TTC549 (cell line): ENCODE measurements at regions not wholly inside any gene's neighbourhood (a gene's known extent, or its start where the extent isn't known, plus 50 kb on each side); places are given as distances from the start of the nearest gene placed in this dataset.
"Not testable (repeated sequence)": the region's sequence is repeated elsewhere in the genome, so short reads cannot be mapped to it uniquely, and the experiment has no call there.

Source experiments
- FAIRE-seq: peaks from 2 replicates; lab custom pipeline; 2012; peaks lifted over from hg19 to GRCh38; lab: Jason Lieb, UNC

DNA sequence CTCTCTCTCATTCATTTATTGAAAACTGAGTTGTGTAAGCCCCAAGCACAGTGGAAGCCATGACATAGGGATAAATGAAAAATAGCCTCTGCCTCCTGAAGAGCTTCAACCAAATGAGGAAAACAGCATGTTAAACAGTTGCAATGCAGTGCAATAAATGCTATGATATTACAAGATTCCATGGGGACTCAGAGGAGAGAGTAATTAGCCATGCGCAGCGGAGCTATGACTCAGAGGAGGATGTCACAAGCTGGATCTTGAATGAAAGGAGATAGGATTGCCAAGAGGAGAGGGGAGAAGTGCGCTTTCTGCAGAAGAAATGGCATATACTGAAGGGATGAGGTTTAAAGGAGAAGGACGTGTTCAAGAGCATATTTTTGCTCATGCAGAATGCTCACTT, 231.3 kb upstream of the PLXNA2 start:
- no peak for FAIRE-seq

DNA sequence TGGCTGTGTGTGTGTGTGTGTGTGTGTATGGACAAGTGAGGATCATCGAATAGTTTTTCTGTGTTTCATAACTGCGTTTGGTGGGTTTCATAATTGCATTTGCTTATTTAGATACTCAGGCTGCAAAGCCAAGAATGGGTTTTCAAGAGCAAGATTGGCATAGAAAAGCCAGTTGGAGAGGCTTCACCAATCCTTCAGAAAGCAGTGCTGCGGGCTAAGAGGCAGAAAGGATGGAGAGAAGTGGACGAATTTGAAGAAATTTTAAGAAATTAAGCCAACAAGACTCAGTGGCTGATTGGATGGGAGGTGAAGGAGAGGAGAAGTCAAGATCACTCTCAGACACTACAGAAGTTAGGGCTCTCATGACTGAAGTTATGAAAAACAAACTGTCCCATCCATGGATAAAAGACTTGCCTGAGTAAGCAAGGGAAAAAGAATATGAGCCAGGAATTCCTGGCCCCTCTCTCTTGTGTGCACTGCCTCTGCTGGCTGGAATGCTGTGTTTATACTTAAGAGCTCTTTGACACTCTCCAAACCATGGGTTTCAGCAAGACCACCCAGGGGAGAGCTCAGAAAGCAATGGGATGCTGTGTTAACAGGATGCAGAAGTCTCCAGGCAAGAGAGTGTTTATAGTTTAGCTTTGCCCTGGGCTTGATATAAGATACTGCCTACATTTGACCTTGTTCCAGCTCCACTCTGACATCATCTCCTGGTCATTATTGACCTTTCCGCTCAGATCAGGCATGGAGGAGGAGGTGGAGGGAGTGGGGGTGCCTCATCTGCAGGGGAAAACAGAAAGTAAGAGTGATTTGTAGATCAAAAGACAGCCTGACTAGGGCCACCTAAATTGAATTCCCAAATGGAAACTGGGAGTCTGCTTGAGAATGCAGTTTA, 232.0 kb upstream of the PLXNA2 start:
- FAIRE-seq: no peak

DNA sequence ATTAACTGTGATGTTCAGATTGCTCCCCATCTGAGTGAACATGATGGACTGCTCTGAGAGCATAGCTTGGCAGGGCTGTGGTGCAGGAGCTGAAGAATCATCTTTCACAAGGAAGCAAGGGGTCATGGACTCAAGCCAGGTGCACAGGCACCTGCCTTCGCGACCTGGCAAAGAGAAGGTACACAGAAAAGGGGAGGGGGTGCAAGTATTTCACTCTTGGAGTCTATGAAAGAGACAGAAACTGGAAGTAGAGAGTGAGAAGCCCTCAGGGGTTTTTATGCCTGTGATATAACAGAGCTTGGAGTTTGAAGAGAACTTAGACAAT, 232.6 kb upstream of the PLXNA2 start:
- FAIRE-seq: no peak

DNA sequence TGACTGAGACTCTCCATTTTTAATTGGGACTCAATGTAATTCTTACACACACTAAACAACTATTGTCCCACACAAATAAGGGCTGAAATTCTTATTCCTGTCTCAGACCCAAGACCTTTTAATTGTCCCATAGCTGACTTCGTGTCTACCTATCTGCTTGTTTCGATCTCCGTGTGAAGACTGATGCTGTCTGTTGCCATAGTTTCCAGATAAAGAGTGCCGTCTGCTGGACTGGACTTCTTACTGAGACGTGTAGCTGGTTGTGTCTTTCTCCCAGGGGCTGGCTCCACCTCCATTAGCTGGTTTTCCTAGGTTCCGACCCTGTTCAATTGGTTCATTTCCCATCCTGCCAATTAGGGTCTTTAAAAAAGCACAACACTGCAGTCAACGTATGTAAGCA, 235.3 kb upstream of the PLXNA2 start:
- FAIRE-seq: no peak

DNA sequence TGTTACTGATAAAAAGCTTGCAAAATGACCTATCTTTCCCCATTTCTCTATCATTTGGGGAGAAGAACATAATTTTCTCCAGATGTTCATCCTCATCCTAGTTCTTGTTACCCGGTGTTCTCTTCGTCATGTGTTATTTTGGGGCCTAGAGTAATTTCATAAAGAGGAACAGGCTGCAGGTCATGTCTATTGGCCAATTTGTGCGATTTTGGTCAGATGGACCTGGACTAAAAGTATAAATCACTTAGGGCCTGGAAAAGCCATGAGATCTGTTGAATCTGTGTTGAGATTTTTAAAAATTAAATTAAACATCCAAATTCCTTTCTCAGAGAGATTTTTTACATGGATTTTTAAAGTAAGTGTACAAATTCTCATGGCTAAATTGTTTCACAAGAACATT, 241.3 kb upstream of the PLXNA2 start:
- no peak for FAIRE-seq

- no peak for FAIRE-seq
Observed at GRCh38 chr1:208486677-208487076, 242.5 kb upstream of the PLXNA2 start.

DNA sequence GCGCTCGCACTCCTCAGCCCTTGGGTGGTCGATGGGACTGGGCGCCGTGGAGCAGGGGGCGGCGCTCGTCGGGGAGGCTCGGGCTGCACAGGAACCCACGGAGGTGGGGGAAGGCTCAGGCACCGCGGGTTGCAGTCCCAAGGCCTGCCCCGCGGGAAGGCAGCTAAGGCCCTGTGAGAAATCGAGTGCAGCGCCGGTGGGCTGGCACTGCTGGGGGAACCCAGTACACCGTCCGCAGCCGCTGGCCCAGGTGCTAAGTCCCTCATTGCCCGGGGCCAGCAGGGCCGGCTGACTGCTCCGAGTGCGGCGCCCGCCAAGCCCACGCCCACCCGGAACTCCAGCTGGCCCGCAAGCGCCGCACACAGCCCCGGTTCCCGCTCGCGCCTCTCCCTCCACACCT, 244.2 kb upstream of the PLXNA2 start:
- not testable (repeated sequence) for FAIRE-seq

DNA sequence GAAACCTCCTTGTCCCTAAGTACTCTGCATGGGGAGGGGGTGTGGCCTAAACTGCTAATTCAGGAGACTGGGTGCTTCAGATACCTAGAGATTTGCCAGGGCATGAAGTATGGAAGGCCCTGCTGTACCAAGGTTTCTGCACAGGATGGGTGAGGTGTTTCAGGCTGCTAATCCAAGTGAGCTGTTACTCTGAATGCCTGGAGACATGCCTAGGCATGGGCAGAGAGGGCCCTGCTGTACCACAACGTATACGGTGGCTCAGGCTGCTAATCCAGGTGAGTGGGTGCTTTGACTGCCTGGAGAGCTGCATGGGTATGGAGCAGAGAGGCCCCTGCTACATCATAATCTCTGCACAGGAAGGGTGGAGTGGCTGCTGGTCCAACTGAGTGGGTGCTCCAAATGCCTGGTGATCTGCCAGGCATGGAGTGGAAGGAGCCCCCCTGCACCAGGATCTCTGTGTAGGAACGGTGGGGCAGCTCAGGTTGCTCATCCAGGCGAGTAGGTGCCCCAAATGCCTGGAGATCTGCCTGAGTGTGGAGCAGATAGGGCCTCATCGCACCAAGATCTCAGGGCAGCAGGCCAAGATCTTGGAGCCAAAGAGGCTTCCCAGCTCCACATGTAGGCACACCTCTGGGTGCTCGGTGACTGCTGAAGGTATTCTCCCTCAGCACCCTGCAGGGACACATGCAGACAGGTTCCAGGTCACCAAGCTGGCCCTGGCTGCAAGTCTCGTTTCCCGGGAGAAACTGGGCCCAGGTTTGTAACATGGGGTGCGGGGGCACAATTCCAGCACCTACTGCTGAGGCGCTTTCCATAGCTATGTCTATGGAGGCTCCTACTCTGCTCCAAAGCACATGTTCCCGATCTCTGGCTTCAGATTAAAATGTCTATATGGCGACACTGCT, 252.5 kb upstream of the PLXNA2 start:
- no peak for FAIRE-seq

GRCh38 chr1:208497866-208498541, 253.8 kb upstream of the PLXNA2 start:
- no peak for FAIRE-seq

DNA sequence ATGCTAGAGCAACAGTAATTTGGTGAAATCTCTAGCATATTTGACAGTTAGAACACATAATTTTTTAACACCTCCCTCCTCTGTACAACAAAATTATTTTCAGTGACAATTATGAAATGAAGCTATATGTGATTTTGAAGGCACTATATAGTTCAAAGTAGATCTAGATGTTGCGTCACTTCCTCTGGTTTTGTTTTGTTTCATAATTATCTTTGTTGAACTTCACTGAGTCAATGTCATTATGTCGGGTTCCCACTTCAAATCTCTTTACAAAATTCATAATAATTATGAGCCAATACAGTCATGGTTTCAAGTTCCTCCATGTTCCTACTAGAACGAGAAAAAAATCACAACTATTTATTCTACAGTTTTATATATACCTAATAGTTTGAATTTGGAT, 254.8 kb upstream of the PLXNA2 start:
- FAIRE-seq: no peak

- FAIRE-seq: no peak
Observed at GRCh38 chr1:208499601-208500000, 255.4 kb upstream of the PLXNA2 start.

DNA sequence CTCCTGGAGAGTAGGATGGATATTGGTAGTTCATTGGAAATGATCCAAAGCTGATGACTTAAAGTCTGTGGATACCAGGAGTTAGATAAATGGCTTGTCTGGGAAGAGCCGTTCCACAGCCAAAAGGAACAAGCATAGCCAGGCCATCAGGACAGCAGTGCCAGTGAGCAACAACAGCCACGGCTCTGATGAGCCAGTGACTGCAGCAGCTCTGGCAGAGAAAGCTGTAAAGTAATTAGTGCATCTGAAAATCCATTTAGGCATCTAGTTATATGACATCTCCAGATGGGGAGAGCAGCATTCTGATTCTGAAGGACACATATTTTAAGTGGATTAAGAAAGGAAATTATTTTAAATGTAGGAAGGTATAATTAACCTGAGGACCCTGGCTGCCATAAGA, 256.2 kb upstream of the PLXNA2 start:
- FAIRE-seq: no peak

- no peak for FAIRE-seq
Observed at GRCh38 chr1:208501542-208501941, 257.4 kb upstream of the PLXNA2 start.

- FAIRE-seq: no peak
Observed at GRCh38 chr1:208503787-208504186, 259.6 kb upstream of the PLXNA2 start.

- no peak for FAIRE-seq
Observed at GRCh38 chr1:208506812-208507211, 262.6 kb upstream of the PLXNA2 start.

GRCh38 chr1:208509072-208509471, 264.9 kb upstream of the PLXNA2 start:
- no peak for FAIRE-seq

- no peak for FAIRE-seq
Observed at GRCh38 chr1:208510192-208510952, 266.2 kb upstream of the PLXNA2 start.

GRCh38 chr1:208511242-208511860, 267.2 kb upstream of the PLXNA2 start:
- FAIRE-seq: no peak

DNA sequence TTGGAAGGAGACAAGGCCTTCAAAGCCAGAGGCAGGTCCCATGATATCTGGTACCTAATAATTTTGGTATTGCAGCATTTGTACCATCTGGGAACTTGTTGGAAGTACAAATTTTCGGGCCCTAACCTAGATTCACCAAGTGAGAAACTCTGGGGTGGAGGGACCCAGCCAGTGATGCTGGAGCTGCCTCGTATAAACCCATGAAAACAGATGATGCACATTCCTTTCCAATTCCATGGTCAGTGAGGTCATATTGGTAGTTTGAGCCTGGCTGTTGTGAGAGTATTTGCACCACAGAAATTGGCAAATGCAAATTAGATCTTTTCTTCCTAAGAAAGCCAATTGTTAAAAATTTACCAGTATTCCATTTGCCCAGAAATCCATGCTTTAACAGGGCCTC, 269.6 kb upstream of the PLXNA2 start:
- no peak for FAIRE-seq

- no peak for FAIRE-seq
Observed at GRCh38 chr1:208515129-208515528, 270.9 kb upstream of the PLXNA2 start.

- no peak for FAIRE-seq
Observed at GRCh38 chr1:208516780-208517179, 272.6 kb upstream of the PLXNA2 start.
